A172 (cell line): ENCODE measurements at regions not wholly inside any gene's neighbourhood (a gene's known extent, or its start where the extent isn't known, plus 50 kb on each side); places are given as distances from the start of the nearest gene placed in this dataset.

Source experiments
- DNase-seq: peaks from one replicate; pipeline ENCODE4 v3.0.0-alpha.2; 2015; ENCODE audit warnings: low spot score

GRCh38 chr3:130260918-130261317 is 84.6 kb upstream of the COL6A5 start:
- no peak for DNase-seq

- no peak for DNase-seq
These were observed 81.8 kb upstream of the COL6A5 start for GRCh38 chr3:130263708-130264107.

- DNase-seq = no peak
These were observed 78.7 kb upstream of the COL6A5 start for GRCh38 chr3:130266817-130267216.

DNA sequence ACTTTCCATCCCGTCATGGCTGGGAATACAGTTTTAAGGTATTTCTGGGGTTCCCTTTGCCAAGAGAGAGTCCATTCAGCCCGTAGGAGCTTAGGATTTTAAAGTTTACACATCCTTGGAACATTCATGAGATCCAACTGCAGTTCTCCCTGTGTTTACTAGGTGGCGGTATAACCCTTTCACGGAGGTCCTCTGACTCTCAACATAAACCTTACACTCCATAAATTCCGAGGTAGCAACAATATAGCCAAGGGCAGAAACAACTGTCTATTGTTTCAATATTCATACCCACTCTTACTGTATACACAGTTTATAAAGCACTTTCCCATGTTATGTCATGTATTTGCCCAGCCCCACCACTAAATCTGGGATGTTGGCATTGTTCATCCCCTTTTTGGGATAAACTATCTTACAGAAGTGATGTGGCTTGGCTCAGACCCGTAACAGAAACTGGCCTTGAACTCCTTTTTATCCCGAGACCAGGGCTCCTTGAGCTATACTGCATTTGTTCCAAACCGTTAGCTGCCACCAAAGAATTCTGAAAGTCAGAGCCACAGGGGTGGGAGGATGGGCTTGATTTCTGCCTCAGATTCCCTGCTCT is 69.2 kb upstream of the COL6A5 start:
- DNase-seq = peak; percentile 52

DNA sequence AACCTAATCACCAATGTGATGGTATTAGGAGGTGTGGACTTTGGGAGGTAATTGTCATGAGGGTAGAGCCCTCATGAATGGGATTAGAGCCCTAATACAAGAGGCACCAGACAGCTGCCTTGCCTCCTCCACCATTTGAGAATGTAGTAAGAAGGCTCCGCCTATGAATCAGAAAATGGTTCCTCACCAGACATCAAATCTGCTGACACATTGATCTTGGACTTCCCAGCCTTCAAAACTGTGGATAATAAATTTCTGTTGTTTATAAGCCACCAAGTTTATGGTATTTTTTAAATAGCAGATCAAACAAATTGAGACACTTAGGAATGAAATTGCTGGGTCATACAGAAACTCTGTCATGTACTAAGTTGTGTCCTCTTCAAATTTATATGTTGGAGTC is 56.8 kb upstream of the COL6A5 start:
- DNase-seq = no peak

GRCh38 chr3:130291148-130291547 is 54.3 kb upstream of the COL6A5 start:
- DNase-seq = no peak

DNA sequence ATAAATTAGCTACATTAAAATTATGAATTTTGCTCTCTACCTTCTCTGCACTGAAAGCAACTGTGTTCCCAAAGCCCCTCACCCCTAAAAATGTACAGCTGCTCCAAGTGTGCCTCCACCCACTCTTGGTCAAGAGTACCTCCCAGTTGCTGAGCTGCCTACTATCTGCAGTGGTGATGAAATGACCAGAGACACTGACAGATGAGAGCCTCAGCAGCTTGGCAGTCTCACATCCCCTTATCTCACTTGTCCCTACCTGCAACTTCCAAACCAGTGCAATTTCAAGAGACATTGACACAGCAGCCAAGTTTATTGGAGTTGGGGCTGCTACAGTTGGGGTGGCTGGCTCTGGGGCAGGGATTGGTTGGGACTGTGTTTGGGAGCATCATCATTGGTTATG is 52.2 kb upstream of the COL6A5 start:
- no peak for DNase-seq
